ENCODE measurements at regions not wholly inside any gene's neighbourhood (a gene's known extent, or its start where the extent isn't known, plus 50 kb on each side); places are given as distances from the start of the nearest gene placed in this dataset.

DNA sequence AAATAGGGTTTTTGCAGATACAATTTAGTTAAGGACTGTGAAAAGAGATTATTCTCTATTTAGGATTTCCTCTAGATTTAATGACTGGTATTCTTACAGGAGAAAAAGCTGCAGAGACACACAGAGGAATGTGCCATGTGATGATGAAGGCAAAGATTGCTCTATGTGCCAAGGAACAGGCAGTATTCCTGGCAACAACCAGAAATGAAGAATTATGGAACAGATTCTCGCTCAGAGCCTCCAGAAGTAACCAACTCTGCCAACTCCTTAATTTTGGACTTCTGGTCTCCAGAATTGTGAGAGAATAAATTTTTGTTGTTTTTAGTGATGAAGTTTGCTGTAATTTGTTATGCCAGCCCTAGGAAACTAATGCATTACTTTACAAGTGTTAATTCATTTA, 307.6 kb upstream of the SEMA3A start:
- H3K4me3 ChIP-seq (ENCODE audit: low read depth in 2 of 2, low read length in 2 of 2), result no peak overlapping the region
- DNase-seq (ENCODE audit: low read depth, low spot score), result no peak
- ChIA-PET POLR2A (no interaction called here), CTCF (no interaction called here)
- TF ChIP-seq SIN3A (IDR thresholded peaks at IDR 0.05; ENCODE audit: borderline replicate concordance, insufficient read depth, low read depth, low read length) (no peak), TCF7L2 (IDR thresholded peaks at IDR 0.05; ENCODE audit: low read depth, low read length) (no peak), POLR2AphosphoS5 (IDR thresholded peaks at IDR 0.05; ENCODE audit: low read depth, low read length) (no peak)
- TF ChIP-seq, protein P1, sequence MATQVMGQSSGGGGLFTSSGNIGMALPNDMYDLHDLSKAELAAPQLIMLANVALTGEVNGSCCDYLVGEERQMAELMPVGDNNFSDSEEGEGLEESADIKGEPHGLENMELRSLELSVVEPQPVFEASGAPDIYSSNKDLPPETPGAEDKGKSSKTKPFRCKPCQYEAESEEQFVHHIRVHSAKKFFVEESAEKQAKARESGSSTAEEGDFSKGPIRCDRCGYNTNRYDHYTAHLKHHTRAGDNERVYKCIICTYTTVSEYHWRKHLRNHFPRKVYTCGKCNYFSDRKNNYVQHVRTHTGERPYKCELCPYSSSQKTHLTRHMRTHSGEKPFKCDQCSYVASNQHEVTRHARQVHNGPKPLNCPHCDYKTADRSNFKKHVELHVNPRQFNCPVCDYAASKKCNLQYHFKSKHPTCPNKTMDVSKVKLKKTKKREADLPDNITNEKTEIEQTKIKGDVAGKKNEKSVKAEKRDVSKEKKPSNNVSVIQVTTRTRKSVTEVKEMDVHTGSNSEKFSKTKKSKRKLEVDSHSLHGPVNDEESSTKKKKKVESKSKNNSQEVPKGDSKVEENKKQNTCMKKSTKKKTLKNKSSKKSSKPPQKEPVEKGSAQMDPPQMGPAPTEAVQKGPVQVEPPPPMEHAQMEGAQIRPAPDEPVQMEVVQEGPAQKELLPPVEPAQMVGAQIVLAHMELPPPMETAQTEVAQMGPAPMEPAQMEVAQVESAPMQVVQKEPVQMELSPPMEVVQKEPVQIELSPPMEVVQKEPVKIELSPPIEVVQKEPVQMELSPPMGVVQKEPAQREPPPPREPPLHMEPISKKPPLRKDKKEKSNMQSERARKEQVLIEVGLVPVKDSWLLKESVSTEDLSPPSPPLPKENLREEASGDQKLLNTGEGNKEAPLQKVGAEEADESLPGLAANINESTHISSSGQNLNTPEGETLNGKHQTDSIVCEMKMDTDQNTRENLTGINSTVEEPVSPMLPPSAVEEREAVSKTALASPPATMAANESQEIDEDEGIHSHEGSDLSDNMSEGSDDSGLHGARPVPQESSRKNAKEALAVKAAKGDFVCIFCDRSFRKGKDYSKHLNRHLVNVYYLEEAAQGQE (IDR thresholded peaks at IDR 0.05; ENCODE audit: insufficient read depth in 1 of 2, low read depth in 2 of 2, low read length in 1 of 2), result no peak
- TF ChIP-seq, protein P2, sequence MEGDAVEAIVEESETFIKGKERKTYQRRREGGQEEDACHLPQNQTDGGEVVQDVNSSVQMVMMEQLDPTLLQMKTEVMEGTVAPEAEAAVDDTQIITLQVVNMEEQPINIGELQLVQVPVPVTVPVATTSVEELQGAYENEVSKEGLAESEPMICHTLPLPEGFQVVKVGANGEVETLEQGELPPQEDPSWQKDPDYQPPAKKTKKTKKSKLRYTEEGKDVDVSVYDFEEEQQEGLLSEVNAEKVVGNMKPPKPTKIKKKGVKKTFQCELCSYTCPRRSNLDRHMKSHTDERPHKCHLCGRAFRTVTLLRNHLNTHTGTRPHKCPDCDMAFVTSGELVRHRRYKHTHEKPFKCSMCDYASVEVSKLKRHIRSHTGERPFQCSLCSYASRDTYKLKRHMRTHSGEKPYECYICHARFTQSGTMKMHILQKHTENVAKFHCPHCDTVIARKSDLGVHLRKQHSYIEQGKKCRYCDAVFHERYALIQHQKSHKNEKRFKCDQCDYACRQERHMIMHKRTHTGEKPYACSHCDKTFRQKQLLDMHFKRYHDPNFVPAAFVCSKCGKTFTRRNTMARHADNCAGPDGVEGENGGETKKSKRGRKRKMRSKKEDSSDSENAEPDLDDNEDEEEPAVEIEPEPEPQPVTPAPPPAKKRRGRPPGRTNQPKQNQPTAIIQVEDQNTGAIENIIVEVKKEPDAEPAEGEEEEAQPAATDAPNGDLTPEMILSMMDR (IDR thresholded peaks at IDR 0.05), result no peak
- H3K27ac ChIP-seq (ENCODE audit: low read length), result no peak overlapping the region
- H3K36me3 ChIP-seq (ENCODE audit: control insufficient read depth, insufficient read depth, low read length), result no peaks in the 10 kb centered on the region
- intact Hi-C loops (cut with micrococcal nuclease; ENCODE audit: unreplicated experiment) (no loop called here), in situ Hi-C loops (cut with HindIII; ENCODE audit: low pct_unique_long_range_greater_than_20kb, low sequenced_read_pairs) (no loop called here)
- no peak for ATAC-seq
- H3K4me1 ChIP-seq (ENCODE audit: control insufficient read depth, insufficient read depth, low read length), result no peaks in the 10 kb centered on the region
- BruUV-seq (replicated peaks), result no TSS peak
- H3K27me3 ChIP-seq (ENCODE audit: control insufficient read depth, insufficient read depth, low read length), result no peaks in the 10 kb centered on the region
- no peaks in the 10 kb centered on the region for H3K9me3 ChIP-seq (ENCODE audit: control insufficient read depth, insufficient read depth, low read depth, low read length)

DNA sequence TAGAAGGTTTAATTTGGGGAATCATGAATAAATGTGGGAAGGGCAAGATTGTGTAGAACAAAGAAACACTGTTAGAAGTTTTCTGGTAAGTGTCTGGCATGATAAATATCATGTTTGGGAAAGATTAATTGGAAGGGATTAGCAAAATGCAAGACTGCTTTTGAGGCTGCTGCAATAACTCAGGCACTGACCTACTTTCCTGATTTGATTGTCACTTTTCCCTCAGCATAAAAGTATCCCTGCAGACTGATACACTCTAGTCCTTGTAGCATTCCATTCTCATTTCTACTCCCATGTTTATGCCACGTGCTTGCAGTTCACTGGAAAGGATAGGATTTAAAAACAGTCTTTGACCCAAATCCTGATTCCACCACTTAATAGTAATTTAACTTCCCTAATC, 303.3 kb upstream of the SEMA3A start:
- no peak overlapping the region for H3K27ac ChIP-seq (ENCODE audit: low read length)
- no peaks in the 10 kb centered on the region for H3K27me3 ChIP-seq (ENCODE audit: control insufficient read depth, insufficient read depth, low read length)
- H3K4me3 ChIP-seq (ENCODE audit: low read depth in 2 of 2, low read length in 2 of 2), result no peak overlapping the region
- CTCF ChIA-PET, result no interaction called here
- intact Hi-C loops (cut with micrococcal nuclease; ENCODE audit: unreplicated experiment), result no loop called here
- TF ChIP-seq, protein P1 (IDR thresholded peaks at IDR 0.05; ENCODE audit: insufficient read depth in 1 of 2, low read depth in 2 of 2, low read length in 1 of 2), result no peak
- TF ChIP-seq TCF7L2 (IDR thresholded peaks at IDR 0.05; ENCODE audit: low read depth, low read length) (no peak), POLR2AphosphoS5 (IDR thresholded peaks at IDR 0.05; ENCODE audit: low read depth, low read length) (no peak), SIN3A (IDR thresholded peaks at IDR 0.05; ENCODE audit: borderline replicate concordance, insufficient read depth, low read depth, low read length) (no peak)
- TF ChIP-seq, protein P2 (IDR thresholded peaks at IDR 0.05), result no peak
- POLR2A ChIA-PET, result no interaction called here
- ATAC-seq (no peak), DNase-seq (ENCODE audit: low read depth, low spot score) (no peak)
- in situ Hi-C loops (cut with HindIII; ENCODE audit: low pct_unique_long_range_greater_than_20kb, low sequenced_read_pairs), result no loop called here
- H3K4me1 ChIP-seq (ENCODE audit: control insufficient read depth, insufficient read depth, low read length), result no peaks in the 10 kb centered on the region
- H3K36me3 ChIP-seq (ENCODE audit: control insufficient read depth, insufficient read depth, low read length), result no peaks in the 10 kb centered on the region
- no TSS peak for BruUV-seq (replicated peaks)
- H3K9me3 ChIP-seq (ENCODE audit: control insufficient read depth, insufficient read depth, low read depth, low read length), result no peaks in the 10 kb centered on the region
